ENCODE measurements at regions not wholly inside any gene's neighbourhood (a gene's known extent, or its start where the extent isn't known, plus 50 kb on each side); places are given as distances from the start of the nearest gene placed in this dataset.
"Not testable (repeated sequence)": the region's sequence is repeated elsewhere in the genome, so short reads cannot be mapped to it uniquely, and the experiment has no call there.

DNA sequence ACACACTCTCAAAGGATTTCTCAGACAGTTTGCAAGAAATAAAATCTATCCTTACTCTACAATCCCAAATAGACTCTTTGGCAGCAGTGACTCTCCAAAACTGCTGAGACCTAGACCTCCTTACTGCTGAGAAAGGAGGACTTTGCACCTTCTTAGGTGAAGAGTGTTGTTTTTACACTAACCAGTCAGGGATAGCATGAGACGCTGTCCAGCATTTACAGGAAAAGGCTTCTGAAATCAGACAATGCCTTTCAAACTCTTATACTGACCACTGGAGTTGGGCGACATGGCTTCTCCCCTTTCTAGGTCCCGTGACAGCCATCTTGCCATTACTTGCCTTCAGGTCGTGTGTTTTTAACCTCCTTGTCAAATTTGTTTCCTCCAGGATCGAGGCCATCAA lies 268.4 kb downstream of the S1PR1 start:
- POLR2A ChIA-PET; H3K9me3 ChIP-seq (ENCODE audit: control insufficient read depth, insufficient read depth, low read depth, low read length); ATAC-seq; BruUV-seq (replicated peaks); H3K27ac ChIP-seq (ENCODE audit: low read length); DNase-seq (ENCODE audit: low read depth, low spot score); CTCF ChIA-PET; H3K4me3 ChIP-seq (ENCODE audit: low read depth in 2 of 2, low read length in 2 of 2); H3K4me1 ChIP-seq (ENCODE audit: control insufficient read depth, insufficient read depth, low read length); in situ Hi-C loops (cut with HindIII; ENCODE audit: low pct_unique_long_range_greater_than_20kb, low sequenced_read_pairs); H3K36me3 ChIP-seq (ENCODE audit: control insufficient read depth, insufficient read depth, low read length); H3K27me3 ChIP-seq (ENCODE audit: control insufficient read depth, insufficient read depth, low read length): not testable (repeated sequence)
- intact Hi-C loops (cut with micrococcal nuclease; ENCODE audit: unreplicated experiment), result loop anchor here (5.0 kb wide), 1 partner anchor 687 kb away; no protein-coding TSS in a partner anchor

DNA sequence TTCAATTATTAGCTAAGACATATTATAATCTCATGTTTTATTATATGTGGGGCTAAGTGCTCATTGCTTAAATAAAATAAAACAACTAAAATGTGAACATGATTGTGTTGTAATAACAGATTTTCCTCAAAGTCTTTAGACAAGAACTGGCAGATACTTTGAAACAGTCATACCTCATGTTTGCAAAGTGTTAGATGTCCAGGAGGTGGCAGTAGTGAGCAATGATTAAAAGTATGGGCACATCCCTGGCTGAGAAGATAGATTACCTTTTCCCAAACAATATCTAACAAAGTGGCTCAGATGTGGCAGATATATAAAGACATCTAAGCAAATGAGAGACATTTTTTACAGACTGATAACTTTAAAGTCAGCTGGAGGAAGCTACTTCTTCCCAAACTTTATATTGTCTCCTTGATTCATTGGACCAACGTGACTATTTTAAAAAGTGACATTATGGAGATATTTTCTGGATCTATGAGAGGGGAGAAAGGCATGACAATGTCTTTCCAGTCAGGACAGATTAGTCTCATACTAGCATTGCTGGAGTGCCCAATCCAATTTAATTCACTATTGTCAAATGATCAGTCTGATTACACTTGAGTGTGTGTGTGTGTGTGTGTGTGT lies 269.8 kb downstream of the S1PR1 start:
- ChIA-PET CTCF (interaction anchor here (0.6 kb wide), 1 partner anchor 685 kb away, joined by 3 read pairs; no protein-coding TSS in a partner anchor), POLR2A (no interaction called here)

DNA sequence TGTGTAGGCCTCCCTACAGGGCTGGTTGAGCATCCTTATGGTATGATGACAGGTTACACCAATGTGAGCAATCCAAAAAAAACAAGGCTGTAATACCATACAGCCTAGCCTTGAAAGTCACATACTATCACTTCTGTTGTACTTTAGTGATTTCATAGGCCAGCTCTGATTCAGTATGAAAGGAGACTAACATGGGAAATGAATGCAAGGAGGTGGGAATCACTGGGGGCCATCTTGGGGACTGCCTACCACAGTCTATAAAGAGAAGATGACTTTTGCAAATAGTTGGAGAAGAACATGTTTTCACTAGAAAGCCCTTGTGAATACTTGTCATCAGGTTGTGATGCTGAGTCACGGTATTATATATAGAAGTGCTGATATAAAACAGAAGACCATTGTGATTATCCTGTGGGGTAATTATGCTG lies 270.7 kb downstream of the S1PR1 start:
- intact Hi-C loops (cut with micrococcal nuclease; ENCODE audit: unreplicated experiment) (loop anchor here (5.0 kb wide), 1 partner anchor 685 kb away; no protein-coding TSS in a partner anchor), in situ Hi-C loops (cut with HindIII; ENCODE audit: low pct_unique_long_range_greater_than_20kb, low sequenced_read_pairs) (no loop called here)
- DNase-seq (ENCODE audit: low read depth, low spot score) (no peak), ATAC-seq (no peak)
- no peak for TF ChIP-seq TCF7L2 (IDR thresholded peaks at IDR 0.05; ENCODE audit: low read depth, low read length)
- TF ChIP-seq, protein P1, sequence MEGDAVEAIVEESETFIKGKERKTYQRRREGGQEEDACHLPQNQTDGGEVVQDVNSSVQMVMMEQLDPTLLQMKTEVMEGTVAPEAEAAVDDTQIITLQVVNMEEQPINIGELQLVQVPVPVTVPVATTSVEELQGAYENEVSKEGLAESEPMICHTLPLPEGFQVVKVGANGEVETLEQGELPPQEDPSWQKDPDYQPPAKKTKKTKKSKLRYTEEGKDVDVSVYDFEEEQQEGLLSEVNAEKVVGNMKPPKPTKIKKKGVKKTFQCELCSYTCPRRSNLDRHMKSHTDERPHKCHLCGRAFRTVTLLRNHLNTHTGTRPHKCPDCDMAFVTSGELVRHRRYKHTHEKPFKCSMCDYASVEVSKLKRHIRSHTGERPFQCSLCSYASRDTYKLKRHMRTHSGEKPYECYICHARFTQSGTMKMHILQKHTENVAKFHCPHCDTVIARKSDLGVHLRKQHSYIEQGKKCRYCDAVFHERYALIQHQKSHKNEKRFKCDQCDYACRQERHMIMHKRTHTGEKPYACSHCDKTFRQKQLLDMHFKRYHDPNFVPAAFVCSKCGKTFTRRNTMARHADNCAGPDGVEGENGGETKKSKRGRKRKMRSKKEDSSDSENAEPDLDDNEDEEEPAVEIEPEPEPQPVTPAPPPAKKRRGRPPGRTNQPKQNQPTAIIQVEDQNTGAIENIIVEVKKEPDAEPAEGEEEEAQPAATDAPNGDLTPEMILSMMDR (IDR thresholded peaks at IDR 0.05), result no peak
- no peak for TF ChIP-seq SIN3A (IDR thresholded peaks at IDR 0.05; ENCODE audit: borderline replicate concordance, insufficient read depth, low read depth, low read length)
- no peak for TF ChIP-seq POLR2AphosphoS5 (IDR thresholded peaks at IDR 0.05; ENCODE audit: low read depth, low read length)
- TF ChIP-seq, protein P2, sequence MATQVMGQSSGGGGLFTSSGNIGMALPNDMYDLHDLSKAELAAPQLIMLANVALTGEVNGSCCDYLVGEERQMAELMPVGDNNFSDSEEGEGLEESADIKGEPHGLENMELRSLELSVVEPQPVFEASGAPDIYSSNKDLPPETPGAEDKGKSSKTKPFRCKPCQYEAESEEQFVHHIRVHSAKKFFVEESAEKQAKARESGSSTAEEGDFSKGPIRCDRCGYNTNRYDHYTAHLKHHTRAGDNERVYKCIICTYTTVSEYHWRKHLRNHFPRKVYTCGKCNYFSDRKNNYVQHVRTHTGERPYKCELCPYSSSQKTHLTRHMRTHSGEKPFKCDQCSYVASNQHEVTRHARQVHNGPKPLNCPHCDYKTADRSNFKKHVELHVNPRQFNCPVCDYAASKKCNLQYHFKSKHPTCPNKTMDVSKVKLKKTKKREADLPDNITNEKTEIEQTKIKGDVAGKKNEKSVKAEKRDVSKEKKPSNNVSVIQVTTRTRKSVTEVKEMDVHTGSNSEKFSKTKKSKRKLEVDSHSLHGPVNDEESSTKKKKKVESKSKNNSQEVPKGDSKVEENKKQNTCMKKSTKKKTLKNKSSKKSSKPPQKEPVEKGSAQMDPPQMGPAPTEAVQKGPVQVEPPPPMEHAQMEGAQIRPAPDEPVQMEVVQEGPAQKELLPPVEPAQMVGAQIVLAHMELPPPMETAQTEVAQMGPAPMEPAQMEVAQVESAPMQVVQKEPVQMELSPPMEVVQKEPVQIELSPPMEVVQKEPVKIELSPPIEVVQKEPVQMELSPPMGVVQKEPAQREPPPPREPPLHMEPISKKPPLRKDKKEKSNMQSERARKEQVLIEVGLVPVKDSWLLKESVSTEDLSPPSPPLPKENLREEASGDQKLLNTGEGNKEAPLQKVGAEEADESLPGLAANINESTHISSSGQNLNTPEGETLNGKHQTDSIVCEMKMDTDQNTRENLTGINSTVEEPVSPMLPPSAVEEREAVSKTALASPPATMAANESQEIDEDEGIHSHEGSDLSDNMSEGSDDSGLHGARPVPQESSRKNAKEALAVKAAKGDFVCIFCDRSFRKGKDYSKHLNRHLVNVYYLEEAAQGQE (IDR thresholded peaks at IDR 0.05; ENCODE audit: insufficient read depth in 1 of 2, low read depth in 2 of 2, low read length in 1 of 2), result no peak
- H3K36me3 ChIP-seq (ENCODE audit: control insufficient read depth, insufficient read depth, low read length), result no peaks in the 10 kb centered on the region
- H3K9me3 ChIP-seq (ENCODE audit: control insufficient read depth, insufficient read depth, low read depth, low read length), result no peaks in the 10 kb centered on the region
- CTCF ChIA-PET, result no interaction called here
- H3K4me3 ChIP-seq (ENCODE audit: low read depth in 2 of 2, low read length in 2 of 2), result no peak overlapping the region
- no TSS peak for BruUV-seq (replicated peaks)
- H3K27me3 ChIP-seq (ENCODE audit: control insufficient read depth, insufficient read depth, low read length), result no peaks in the 10 kb centered on the region
- POLR2A ChIA-PET, result no interaction called here
- H3K4me1 ChIP-seq (ENCODE audit: control insufficient read depth, insufficient read depth, low read length), result no peaks in the 10 kb centered on the region
- no peak overlapping the region for H3K27ac ChIP-seq (ENCODE audit: low read length)

More for the DNA sequence above, 269.8 kb downstream of the S1PR1 start:
- intact Hi-C loops (cut with micrococcal nuclease; ENCODE audit: unreplicated experiment), result loop anchor here (5.0 kb wide), 1 partner anchor 686 kb away; no protein-coding TSS in a partner anchor
- no TSS peak for BruUV-seq (replicated peaks)
- Histone ChIP-seq H3K36me3 (ENCODE audit: control insufficient read depth, insufficient read depth, low read length) (no peaks in the 10 kb centered on the region), H3K4me1 (ENCODE audit: control insufficient read depth, insufficient read depth, low read length) (no peaks in the 10 kb centered on the region), H3K9me3 (ENCODE audit: control insufficient read depth, insufficient read depth, low read depth, low read length) (no peaks in the 10 kb centered on the region), H3K4me3 (ENCODE audit: low read depth in 2 of 2, low read length in 2 of 2) (no peak overlapping the region), H3K27ac (ENCODE audit: low read length) (no peak overlapping the region), H3K27me3 (ENCODE audit: control insufficient read depth, insufficient read depth, low read length) (no peaks in the 10 kb centered on the region)
- no peak for ATAC-seq
- peak; percentile 8 for DNase-seq (ENCODE audit: low read depth, low spot score)
- in situ Hi-C loops (cut with HindIII; ENCODE audit: low pct_unique_long_range_greater_than_20kb, low sequenced_read_pairs), result no loop called here
- TF ChIP-seq, protein P2 (IDR thresholded peaks at IDR 0.05; ENCODE audit: insufficient read depth in 1 of 2, low read depth in 2 of 2, low read length in 1 of 2), result no peak
- TF ChIP-seq, protein P1 (IDR thresholded peaks at IDR 0.05), result peak; percentile 55; the same call in 1 of the 2 replicates

Data from Panc1 (cell line).